ENCODE measurements at regions not wholly inside any gene's neighbourhood (a gene's known extent, or its start where the extent isn't known, plus 50 kb on each side); places are given as distances from the start of the nearest gene placed in this dataset.

GRCh38 chr5:100322483-100322882 lies 212.7 kb upstream of the FAM174A start:
- no peak for TF ChIP-seq CTCF (IDR thresholded peaks at IDR 0.05)
- no peak for TF ChIP-seq POLR2A (IDR thresholded peaks at IDR 0.05)
